Activated B cell treated with CpG ODN at 0.5 μM for 24 hours (primary cell): ENCODE measurements at regions not wholly inside any gene's neighbourhood (a gene's known extent, or its start where the extent isn't known, plus 50 kb on each side); places are given as distances from the start of the nearest gene placed in this dataset.

Source experiments
- ATAC-seq: fragments of 200-7000 bp; cut with Tn5 transposase; one replicate; pipeline ENCODE4 v1.10.0; 2021; ENCODE audit warnings: low read depth, mild to moderate bottlenecking, moderate library complexity
- CTCF ChIA-PET: fragments of 350-600 bp; sonication (Branson Sonifier 250); formaldehyde crosslinking; loops from one replicate; lab custom pipeline; 2021; ENCODE audit warnings: antibody characterized with exemption; lab: Charles Lee
- POLR2A ChIA-PET: fragments of 350-600 bp; sonication (Branson Sonifier 250); formaldehyde crosslinking; loops from one replicate; lab custom pipeline; 2021; ENCODE audit warnings: antibody characterized with exemption; lab: Charles Lee
- DNase-seq: peaks from one replicate; pipeline ENCODE4 v3.0.0; 2022
- H3K27ac Mint-ChIP-seq: one replicate; pipeline ENCODE4 v1.8.0; 2020; ENCODE audit warnings: mixed read lengths
- H3K27me3 Mint-ChIP-seq: one replicate; pipeline ENCODE4 v1.8.0; 2021; ENCODE audit warnings: mixed read lengths
- H3K36me3 Mint-ChIP-seq: one replicate; pipeline ENCODE4 v1.8.0; 2021; ENCODE audit warnings: low read depth, mixed read lengths
- H3K4me1 Mint-ChIP-seq: one replicate; pipeline ENCODE4 v1.8.0; 2021; ENCODE audit warnings: mixed read lengths
- H3K4me3 Mint-ChIP-seq: one replicate; pipeline ENCODE4 v1.8.0; 2020; ENCODE audit warnings: mild to moderate bottlenecking, mixed read lengths
- H3K9me3 Mint-ChIP-seq: one replicate; pipeline ENCODE4 v1.8.0; 2020; ENCODE audit warnings: mixed read lengths
- CTCF ChIP-seq: fragments of 200-600 bp; IDR thresholded peaks from one replicate; pipeline ENCODE4 v1.8.0; 2022; ENCODE audit warnings: antibody characterized with exemption, mild to moderate bottlenecking
- intact Hi-C: fragments of 100-400 bp; cut with micrococcal nuclease; formaldehyde crosslinking; loops from one replicate; pipeline ENCODE4 v1.15.1; 2024

DNA sequence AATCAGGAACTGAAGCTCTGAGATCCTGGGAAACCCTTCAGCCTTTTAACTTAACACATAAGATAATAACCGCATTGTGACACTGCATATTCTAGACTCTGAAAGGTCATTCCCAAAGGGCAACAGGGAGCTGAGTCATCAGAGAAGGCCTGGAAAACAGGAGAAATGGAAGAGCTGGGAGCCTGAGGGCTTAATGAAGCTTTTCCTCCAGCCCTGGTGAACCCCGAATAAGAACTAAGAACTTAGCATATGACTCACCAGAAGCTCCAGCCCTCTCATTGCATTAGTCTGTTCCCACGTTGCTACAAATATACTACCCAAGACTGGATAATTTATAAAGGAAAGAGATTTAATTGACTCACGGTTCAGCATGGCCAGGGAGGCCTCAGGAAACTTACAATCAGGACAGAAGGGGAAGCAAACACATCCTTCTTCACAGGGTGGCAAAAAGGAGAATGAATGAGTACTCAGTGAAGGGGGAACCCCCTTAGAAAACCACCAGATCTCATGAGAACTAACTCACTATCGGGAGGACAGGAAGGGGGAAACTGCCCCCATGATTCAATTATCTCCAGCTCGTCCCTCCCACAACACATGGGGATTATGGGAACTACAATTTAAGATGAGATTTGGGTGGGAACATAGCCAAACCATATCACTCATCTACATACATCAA, 648.5 kb downstream of the TFAP2A start:
- TF ChIP-seq CTCF: no peak
- H3K36me3 Mint-ChIP-seq: no peaks in the 10 kb centered on the region
- no peaks in the 10 kb centered on the region for H3K9me3 Mint-ChIP-seq
- ChIA-PET CTCF (no interaction called here), POLR2A (no interaction called here)
- H3K4me1 Mint-ChIP-seq: no peaks in the 10 kb centered on the region
- intact Hi-C loops: no loop called here
- H3K27me3 Mint-ChIP-seq: no peaks in the 10 kb centered on the region
- H3K4me3 Mint-ChIP-seq: no peak overlapping the region
- no peak overlapping the region for H3K27ac Mint-ChIP-seq
- DNase-seq: no peak
- ATAC-seq: no peak

DNA sequence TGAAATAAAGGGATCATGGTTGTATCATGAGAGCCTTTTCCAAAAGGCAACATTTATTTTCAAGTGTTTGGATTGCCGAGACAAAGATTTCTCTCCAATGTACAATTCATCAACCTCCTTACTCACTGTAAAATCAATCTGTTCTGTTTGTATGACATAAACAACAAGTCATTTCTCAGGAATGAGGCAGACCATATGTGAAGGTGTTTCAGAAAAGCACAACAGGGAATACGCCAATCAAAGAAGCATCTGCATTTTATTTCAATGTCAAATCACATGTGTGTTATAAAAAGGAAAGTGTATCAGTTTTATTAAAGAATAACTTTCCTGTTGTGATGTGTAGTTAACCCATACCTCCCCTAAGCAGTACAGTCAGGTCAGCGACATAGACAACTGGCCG, 653.7 kb downstream of the TFAP2A start:
- no peak overlapping the region for H3K27ac Mint-ChIP-seq
- no peaks in the 10 kb centered on the region for H3K36me3 Mint-ChIP-seq
- CTCF ChIA-PET: no interaction called here
- no peak overlapping the region for H3K4me3 Mint-ChIP-seq
- POLR2A ChIA-PET: no interaction called here
- DNase-seq (no peak), ATAC-seq (no peak)
- TF ChIP-seq CTCF: no peak
- H3K27me3 Mint-ChIP-seq: no peaks in the 10 kb centered on the region
- intact Hi-C loops: no loop called here
- peaks cover 8% of the 10 kb centered on the region for H3K9me3 Mint-ChIP-seq
- no peaks in the 10 kb centered on the region for H3K4me1 Mint-ChIP-seq

GRCh38 chr6:9754515-9754914, 660.4 kb downstream of the TFAP2A start:
- Mint-ChIP-seq H3K27ac (no peak overlapping the region), H3K9me3 (peaks cover 12% of the 10 kb centered on the region), H3K4me1 (no peaks in the 10 kb centered on the region), H3K36me3 (no peaks in the 10 kb centered on the region), H3K4me3 (no peak overlapping the region), H3K27me3 (no peaks in the 10 kb centered on the region)
- POLR2A ChIA-PET: no interaction called here
- no peak for DNase-seq
- no peak for ATAC-seq
- CTCF ChIA-PET: no interaction called here
- intact Hi-C loops: no loop called here
- TF ChIP-seq CTCF: no peak

- Mint-ChIP-seq H3K4me1 (no peaks in the 10 kb centered on the region), H3K27ac (no peak overlapping the region), H3K27me3 (no peaks in the 10 kb centered on the region), H3K9me3 (peaks cover 3% of the 10 kb centered on the region), H3K4me3 (no peak overlapping the region), H3K36me3 (no peaks in the 10 kb centered on the region)
- no peak for TF ChIP-seq CTCF
- CTCF ChIA-PET: no interaction called here
- intact Hi-C loops: no loop called here
- ATAC-seq (no peak), DNase-seq (no peak)
- POLR2A ChIA-PET: no interaction called here
Observed at GRCh38 chr6:9745966-9746365, 668.9 kb downstream of the TFAP2A start.

DNA sequence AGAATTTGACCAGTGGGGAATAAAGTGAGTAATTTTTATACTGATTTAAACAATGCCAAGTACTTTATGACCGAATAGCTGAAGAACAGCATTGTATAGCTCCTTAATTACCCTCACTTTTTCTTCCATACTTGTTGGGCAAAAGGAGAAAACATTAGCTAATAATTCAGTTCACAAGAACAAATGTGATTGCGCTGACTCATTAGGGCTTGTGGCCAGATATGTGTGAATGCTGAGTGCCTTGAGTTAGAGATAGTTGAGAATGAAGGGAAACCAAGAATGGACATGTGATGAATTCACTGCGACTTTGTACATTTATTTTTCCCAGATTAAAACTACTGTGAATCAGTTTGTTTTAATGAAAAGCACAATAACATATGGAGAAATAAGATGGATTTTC, 669.4 kb downstream of the TFAP2A start:
- intact Hi-C loops: no loop called here
- no peaks in the 10 kb centered on the region for H3K4me1 Mint-ChIP-seq
- H3K9me3 Mint-ChIP-seq: peaks cover 5% of the 10 kb centered on the region
- ChIA-PET POLR2A (no interaction called here), CTCF (interaction anchor here (0.6 kb wide), 1 partner anchor 51 kb away, joined by 3 read pairs; no protein-coding TSS in a partner anchor)
- DNase-seq (no peak), ATAC-seq (no peak)
- no peak overlapping the region for H3K27ac Mint-ChIP-seq
- TF ChIP-seq CTCF: no peak
- H3K36me3 Mint-ChIP-seq: no peaks in the 10 kb centered on the region
- no peaks in the 10 kb centered on the region for H3K27me3 Mint-ChIP-seq
- no peak overlapping the region for H3K4me3 Mint-ChIP-seq
